ENCODE measurements at regions not wholly inside any gene's neighbourhood (a gene's known extent, or its start where the extent isn't known, plus 50 kb on each side); places are given as distances from the start of the nearest gene placed in this dataset.

DNA sequence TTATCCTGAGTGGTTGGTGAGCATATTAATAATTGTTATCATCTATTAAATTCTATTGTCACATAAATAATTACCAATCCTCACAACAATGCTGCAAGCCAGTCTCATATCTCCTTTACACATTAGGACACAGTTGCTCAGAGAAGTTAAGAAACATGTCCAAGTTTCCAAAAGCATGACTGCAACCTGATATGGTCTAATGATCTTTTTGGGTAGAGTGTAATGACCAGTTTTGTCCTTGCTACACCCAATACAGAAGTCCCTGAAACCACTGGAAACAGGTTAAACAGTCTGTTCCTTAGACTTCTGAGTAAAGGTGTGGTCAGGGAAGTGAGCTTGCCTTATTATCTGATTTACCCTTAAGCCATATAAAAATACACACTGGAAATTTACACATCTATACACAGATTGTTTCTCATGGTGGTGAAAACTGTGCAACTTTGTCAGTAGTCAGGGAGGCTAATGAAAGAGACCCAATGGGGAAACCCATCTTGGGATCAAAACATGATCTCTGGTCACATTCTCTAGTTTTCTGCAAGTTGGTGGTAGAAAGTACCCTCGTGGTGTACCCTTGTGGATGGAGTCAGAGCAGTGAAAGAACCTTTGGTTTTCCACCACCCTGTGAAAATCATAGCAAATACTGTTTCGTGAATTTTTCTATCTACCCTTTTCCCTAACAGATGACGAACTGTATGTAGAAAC, 146.0 kb upstream of the KLF12 start:
- no peak for TF ChIP-seq POLR2A (IDR thresholded peaks at IDR 0.05)
- TF ChIP-seq, protein P1, sequence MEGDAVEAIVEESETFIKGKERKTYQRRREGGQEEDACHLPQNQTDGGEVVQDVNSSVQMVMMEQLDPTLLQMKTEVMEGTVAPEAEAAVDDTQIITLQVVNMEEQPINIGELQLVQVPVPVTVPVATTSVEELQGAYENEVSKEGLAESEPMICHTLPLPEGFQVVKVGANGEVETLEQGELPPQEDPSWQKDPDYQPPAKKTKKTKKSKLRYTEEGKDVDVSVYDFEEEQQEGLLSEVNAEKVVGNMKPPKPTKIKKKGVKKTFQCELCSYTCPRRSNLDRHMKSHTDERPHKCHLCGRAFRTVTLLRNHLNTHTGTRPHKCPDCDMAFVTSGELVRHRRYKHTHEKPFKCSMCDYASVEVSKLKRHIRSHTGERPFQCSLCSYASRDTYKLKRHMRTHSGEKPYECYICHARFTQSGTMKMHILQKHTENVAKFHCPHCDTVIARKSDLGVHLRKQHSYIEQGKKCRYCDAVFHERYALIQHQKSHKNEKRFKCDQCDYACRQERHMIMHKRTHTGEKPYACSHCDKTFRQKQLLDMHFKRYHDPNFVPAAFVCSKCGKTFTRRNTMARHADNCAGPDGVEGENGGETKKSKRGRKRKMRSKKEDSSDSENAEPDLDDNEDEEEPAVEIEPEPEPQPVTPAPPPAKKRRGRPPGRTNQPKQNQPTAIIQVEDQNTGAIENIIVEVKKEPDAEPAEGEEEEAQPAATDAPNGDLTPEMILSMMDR (IDR thresholded peaks at IDR 0.05) = no peak
